HG03280 (cell line): ENCODE measurements at regions not wholly inside any gene's neighbourhood (a gene's known extent, or its start where the extent isn't known, plus 50 kb on each side); places are given as distances from the start of the nearest gene placed in this dataset.

Source experiments
- ATAC-seq: cut with Tn5 transposase; IDR thresholded peaks from one replicate; pipeline ENCODE4 v1.9.1; 2021; ENCODE audit warnings: mild to moderate bottlenecking, moderate library complexity; ENCODE audit not compliant: unreplicated experiment

DNA sequence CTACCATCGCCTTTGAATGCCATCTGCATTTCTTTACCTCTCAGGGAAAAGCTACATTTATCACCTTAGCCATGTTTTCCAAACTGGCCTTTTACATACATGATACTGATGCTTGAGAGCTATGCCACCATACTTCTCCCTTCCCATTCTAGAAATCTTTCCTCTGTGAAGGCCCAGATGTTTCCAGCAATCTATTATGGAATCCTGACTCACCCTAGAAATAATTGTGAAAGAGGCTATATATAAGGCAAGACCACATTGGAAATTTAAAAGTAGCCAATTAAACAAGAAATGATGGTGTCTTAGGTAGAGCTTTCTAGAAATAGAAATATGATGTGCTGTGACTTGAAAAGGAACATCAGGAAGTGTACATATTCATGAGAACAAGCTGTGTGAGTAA, 389.7 kb downstream of the INHBA start:
- no peak for ATAC-seq

GRCh38 chr7:41312235-41312634, 390.7 kb downstream of the INHBA start:
- no peak for ATAC-seq

DNA sequence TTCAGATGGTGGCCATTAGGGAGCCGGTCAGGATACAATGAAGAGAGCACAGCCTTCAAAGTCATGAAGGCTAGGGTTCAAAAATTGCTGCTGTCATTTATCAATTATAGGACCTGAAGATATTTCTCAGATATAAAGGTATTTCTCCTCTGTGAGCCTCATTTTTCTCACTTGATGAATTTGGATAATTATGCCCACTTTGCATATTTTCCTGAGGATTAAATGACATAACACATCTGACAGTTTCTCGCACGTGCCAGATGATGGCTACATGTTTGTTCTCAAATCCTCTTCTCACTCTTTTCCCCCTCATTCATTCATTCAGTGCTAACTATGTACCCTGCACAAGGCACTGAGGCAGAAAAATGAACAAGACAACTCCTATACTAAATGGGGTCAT, 391.6 kb downstream of the INHBA start:
- no peak for ATAC-seq

DNA sequence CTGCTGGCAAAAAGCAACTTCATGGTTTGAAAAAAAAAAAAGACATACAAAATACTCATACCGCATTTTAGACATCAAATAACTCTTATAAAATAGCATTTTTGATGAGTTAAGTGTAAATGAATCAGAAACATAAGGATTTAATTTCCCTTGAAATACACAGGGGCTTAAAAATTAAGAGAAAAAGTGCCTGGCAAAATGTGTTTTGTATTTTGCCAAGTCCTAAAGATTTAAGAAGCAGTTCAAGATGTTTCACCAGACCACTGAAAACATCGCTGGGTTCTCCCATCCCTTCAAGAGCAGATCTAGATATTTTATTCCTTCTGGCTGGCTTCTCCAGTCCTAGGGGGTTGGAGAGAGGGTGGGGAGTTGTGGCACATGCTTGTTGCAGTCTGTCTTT, 396.4 kb downstream of the INHBA start:
- ATAC-seq, result no peak

- ATAC-seq, result no peak
Measured at GRCh38 chr7:41305001-41305400, 397.9 kb downstream of the INHBA start.

DNA sequence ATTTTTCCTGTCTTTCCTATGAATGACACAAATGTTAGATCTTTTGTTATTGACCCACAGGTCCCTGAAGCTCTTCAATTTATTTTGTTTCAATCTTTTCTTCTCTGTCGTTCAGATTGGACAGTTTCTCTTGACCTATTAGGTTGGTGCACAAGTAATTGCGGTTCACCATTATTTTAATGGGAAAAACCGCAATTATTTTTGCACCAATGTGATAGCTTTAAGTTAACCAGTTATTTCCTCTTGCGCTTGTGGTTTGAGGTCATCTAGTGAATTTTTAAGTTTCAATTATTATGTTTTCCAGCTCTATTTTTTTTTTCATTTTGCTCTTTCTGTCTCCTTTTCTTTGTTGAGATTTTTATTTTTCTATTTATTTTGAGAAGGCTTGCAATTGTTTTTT, 399.2 kb downstream of the INHBA start:
- ATAC-seq, result no peak

DNA sequence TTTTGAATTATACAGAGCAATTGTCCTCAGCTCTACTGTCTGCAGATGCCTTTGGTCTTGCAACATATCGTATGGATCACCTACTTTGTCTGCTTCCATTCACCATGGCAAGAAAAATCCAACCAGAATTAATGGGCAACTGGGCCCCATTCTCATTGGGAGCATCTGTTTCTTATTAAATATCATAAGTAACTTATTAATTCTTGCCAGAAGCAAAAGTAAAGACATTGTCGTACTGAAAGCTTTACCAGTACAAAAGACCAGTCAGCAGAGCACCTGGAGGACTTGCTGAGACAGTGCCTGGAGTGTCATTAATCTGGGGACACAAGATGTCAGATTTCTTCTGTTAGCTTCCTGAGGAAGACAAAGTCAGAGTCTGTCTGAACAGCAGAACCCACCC, 404.5 kb downstream of the INHBA start:
- ATAC-seq, result no peak

- ATAC-seq, result no peak
Measured at GRCh38 chr7:41297166-41297565, 405.7 kb downstream of the INHBA start.

DNA sequence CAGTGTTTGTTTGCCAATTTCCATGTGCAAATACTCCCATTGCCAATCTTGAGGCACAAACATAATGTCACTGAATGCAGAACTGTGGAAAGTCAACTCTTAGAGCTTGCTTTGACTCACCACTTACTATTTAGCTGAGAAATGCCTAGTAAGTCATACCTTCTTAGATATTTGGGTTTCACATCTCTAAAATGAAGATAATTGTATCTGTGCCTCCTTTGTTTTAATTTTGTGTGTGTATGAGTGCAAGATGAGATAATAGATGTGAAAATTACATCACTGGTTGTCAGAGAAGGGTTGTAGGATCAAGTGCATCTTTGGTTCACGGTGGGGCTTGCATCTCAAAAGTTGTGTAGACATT, 407.5 kb downstream of the INHBA start:
- ATAC-seq, result no peak

GRCh38 chr7:41294556-41295454, 408.1 kb downstream of the INHBA start:
- no peak for ATAC-seq

- ATAC-seq, result no peak
Measured at GRCh38 chr7:41292487-41292886, 410.4 kb downstream of the INHBA start.

GRCh38 chr7:41287559-41288335, 415.1 kb downstream of the INHBA start:
- ATAC-seq, result no peak

GRCh38 chr7:41280491-41280890, 422.4 kb downstream of the INHBA start:
- no peak for ATAC-seq

DNA sequence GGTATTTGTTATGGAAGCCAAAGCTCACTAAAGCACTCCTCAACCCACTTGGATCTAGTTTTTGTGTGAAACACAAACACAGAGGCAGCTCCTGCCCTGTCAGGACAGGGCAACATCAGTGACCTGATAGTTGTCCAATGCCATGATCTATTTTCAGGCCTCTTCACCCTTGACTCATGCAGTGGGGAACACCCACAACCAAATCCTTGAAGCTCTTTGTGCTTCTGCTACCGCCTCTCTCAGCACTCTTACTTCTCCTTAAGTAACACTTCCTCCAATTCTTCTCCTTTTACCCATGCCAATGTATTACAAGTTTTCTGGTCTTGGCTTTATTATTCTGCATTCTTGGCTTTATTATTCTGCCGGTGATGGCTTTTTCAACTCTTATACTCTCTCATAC, 425.3 kb downstream of the INHBA start:
- no peak for ATAC-seq

- no peak for ATAC-seq
Measured at GRCh38 chr7:41275255-41275654, 427.6 kb downstream of the INHBA start.

DNA sequence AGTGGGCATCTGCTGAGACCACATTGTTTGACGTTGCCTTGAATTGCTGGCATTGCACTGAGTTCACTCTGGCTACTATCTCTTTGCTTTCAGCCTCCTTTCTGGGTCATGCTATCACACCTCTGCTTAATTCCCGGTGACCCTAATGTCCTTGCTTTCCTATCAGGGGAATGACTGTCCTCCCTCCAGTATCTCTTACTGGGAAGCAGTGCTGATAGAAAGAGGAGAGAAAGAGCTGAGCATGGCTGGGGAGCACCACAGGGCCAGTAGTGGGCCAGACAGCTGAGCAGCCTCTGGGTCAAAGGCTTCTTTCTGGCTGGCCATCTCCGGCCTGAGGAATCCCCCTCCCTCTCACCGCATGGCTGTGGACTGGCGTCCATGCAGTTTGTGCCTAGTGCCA, 428.7 kb downstream of the INHBA start:
- ATAC-seq, result no peak

GRCh38 chr7:41272664-41273063, 430.2 kb downstream of the INHBA start:
- no peak for ATAC-seq

GRCh38 chr7:41268878-41269277, 434.0 kb downstream of the INHBA start:
- ATAC-seq, result no peak

DNA sequence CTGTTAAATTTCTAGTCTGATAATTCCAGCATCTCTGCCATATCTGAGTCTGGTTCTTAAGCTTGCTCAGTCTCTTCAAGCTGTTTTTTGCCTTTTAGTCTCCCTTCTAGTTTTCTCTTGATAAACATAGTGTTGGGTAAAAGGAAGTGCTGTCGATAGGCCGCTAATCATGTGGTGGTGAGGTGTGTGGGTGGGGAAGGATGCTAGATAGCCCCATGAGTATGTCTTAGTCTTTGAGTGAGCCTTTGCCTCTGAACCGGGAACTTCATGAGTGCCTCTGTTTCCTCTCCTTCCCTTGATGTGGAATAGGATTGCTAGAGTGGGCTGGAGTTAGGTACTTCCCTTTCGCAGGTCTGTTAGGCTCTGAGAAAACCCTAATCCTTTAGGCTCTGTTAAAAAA, 441.8 kb downstream of the INHBA start:
- ATAC-seq, result no peak

DNA sequence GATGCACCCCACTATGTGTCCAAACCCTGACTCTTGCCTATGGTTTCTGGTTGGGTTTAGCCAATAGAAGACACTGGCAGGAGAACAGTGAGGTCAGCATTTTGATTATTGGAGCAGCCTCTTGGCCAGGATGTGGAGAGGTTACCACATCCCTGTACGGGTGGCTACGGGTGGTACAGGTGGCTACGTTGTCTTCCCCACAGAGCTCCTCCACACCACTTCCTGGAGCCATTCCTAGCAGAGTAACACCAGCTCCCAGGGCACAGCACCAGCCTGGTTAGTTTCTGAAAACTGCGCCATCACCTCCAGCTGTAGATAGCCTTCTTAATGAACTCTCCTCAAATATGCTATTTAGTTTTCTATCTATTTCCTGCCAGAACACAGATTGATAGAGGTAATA, 445.2 kb downstream of the INHBA start:
- no peak for ATAC-seq

DNA sequence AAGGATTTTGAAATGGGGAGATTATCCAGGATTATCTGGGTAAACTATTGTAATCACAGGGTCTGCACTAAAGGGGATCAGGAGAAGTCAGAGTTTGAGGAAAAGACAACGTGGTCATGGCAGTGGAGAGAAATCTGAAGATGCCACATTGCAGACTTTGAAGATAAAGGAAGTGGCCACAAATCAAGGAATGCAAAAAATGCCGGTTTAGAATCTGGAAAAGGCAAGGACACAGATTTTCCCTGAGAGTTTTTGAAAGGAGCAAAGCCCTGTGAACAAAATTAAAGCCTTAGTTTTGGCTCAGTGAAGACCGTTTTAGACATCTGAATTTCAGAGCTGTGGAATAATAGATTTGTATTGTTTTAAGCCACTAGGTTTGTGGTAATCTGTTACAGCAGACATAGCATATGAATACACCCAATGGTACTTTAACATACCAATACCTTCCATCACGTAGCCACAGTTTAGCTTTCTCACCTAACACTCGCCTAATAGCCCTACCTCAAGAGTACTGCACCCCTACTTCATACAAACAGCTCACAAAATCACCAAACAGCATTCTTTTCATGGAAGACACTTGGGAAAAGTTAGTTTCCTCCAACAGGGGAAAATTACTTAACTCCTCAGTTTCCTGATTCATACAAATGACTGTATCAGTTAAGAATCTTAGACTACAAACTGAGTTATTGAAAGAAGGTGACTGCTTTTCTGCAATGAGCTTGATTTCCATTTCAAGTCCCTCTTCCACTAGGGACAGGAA, 446.5 kb downstream of the INHBA start:
- no peak for ATAC-seq

- ATAC-seq, result no peak
Measured at GRCh38 chr7:41255716-41256115, 447.2 kb downstream of the INHBA start.
